LNCAP (cell line): ENCODE measurements at regions not wholly inside any gene's neighbourhood (a gene's known extent, or its start where the extent isn't known, plus 50 kb on each side); places are given as distances from the start of the nearest gene placed in this dataset.

ENCODE experiments used
- TF ChIP-seq, protein P1 (sequence below): fragments of 450-650 bp; IDR thresholded peaks from 2 replicates; pipeline ENCODE4 v1.5.1; 2017; ENCODE audit warnings: mild to moderate bottlenecking

DNA sequence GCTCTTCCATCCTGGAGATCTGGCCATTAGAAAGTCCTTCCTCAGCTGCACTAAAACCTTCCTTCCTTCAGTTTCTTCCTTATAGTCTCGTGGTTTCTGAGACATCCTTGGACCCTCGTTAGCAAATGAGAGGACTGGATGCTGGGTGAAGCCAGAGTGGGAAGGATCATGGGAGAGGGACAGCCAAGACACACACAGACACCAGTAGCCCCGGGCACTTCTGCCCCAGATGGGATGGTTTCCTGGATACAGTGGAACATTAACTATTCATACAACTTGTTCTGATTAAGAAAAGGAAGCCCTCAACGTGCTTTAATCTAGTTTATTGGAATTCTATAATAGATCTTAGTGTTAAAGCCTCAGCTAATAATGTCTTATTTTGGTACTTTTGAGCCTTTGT is 125.5 kb downstream of the SEC61B start:
- TF ChIP-seq, protein P1, sequence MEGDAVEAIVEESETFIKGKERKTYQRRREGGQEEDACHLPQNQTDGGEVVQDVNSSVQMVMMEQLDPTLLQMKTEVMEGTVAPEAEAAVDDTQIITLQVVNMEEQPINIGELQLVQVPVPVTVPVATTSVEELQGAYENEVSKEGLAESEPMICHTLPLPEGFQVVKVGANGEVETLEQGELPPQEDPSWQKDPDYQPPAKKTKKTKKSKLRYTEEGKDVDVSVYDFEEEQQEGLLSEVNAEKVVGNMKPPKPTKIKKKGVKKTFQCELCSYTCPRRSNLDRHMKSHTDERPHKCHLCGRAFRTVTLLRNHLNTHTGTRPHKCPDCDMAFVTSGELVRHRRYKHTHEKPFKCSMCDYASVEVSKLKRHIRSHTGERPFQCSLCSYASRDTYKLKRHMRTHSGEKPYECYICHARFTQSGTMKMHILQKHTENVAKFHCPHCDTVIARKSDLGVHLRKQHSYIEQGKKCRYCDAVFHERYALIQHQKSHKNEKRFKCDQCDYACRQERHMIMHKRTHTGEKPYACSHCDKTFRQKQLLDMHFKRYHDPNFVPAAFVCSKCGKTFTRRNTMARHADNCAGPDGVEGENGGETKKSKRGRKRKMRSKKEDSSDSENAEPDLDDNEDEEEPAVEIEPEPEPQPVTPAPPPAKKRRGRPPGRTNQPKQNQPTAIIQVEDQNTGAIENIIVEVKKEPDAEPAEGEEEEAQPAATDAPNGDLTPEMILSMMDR: no peak

DNA sequence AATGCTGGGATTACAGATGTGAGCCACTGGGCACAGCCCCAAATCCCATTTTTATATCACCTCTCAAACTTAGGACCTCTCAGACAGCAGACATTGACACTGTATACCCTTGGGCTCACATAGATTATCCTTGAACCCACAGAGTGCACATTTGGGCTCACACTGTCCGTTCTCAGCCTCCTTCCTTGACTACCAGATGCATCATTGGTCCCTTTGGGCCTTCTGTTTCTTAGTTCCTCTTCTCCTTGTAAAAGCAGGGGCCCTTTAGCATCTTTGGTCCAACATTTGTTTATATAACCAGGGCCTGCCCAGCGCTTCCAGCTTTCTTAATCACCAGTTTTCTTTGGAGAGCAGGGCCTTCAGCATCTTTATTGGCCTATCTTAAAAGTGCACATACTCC is 126.2 kb downstream of the SEC61B start:
- TF ChIP-seq, protein P1: no peak

DNA sequence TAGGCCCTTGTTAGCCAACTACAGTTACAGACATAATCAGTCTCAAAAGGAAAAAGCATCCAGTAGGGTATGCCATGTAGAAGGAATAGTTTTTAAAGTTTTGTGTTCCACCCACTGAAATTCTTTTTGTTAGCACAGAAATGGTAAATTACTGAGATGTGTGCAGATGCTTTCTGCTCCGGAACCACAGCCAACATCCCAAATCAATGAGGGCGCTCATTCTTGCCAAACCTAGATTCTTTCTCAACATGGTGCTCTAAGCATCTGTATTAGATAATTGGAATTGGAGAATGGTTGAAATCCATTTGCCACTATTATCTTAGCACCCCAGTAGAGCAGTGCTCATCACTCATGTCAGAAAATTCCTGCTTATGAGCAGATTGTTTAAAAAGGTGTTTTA is 127.8 kb downstream of the SEC61B start:
- TF ChIP-seq, protein P1: no peak

DNA sequence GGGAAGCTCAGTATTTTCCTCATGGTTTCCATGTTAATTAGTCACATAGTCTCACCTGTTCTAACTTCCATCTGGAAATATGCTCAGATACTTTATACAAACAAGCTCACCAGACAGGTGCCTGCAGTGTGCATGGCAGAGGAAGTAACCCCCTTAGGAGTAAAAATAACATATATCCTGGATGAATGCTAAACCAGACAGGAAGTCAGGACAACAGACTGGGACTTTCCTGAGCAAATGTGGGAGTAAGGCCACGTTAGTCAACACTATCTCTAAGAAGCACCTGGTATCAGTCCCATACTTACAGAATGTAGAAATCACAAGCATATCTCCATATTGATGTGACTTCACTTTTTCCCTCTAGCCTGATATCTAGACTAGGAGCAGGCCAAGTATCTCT is 128.4 kb downstream of the SEC61B start:
- TF ChIP-seq, protein P1: no peak

DNA sequence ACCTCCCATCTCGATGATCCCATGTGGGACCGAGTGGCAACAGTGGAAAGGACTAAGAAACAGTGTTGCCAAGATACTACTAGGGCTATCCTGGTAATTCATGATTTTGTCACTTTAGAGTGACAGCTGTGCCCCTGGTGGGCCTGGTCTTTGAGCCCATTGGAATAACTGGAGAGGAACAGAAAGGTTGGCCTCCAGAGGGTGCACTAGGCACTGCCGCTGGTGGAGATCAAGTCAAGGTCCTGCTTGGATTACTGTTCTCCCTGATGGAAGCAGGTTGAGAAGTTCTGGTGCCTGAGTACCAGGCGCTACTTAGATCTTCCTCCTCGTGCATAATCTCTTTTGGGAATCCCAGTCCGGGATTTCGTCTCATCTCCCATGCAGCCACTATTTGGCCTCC is 129.6 kb downstream of the SEC61B start:
- TF ChIP-seq, protein P1: no peak

DNA sequence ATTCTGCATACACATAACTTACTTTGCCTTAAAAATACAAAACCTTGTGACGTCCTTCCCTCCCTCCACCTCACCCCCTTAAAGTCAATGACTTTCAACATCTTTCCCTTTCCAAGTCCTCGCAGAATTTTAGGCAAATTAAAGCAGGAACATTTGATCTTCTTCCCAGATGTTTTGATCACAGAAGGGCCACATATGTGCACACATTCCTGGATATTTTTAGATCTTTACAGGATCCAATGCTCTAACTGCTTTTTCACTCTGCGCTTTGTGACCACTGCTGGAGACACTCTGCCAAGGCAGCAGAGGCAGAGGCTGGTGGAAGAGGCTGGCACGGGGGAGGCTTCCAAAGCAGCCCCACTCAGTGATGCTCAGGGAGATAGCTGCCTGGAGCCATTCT is 130.7 kb downstream of the SEC61B start:
- TF ChIP-seq, protein P1: no peak

DNA sequence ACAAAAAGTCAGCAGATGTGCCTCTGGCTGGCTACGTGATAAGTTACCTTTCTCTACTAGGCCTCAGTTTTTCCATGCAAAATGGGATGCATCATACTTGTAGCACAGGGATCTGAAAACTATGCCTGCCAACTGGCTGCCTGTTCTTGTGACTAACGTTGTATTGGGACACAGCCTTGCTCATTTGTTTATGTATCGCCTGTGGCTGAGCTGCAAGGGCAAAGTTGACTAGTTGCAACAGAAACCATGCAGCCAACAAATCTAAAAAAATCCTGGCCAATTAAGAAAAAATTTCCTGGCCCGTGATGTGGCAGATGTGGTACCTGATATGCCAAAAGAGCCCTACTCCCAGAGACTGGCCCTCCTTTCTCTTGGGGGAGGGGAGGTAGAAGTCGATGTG is 131.3 kb downstream of the SEC61B start:
- TF ChIP-seq, protein P1: no peak

DNA sequence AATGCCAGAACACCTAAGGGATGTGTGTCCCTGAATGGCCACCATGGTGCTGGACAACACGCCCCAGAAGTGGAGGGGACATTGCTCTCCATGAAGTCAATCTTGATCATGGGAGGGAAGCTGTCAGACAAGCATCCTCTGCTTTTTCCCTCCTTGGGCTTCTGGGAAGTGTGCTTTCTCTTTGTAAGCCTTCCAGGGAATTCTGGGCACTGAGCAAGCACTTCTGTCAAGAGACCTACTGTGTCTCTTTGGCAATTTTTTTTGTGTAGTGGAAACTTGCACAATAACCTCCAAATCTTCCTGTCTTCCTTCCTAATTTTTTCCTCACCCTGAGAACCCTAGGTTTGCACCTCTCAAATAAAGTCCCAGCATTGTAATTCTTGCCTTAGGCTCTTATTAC is 132.0 kb downstream of the SEC61B start:
- TF ChIP-seq, protein P1: no peak
